Endodermal cell (in vitro differentiated cells): ENCODE measurements at regions not wholly inside any gene's neighbourhood (a gene's known extent, or its start where the extent isn't known, plus 50 kb on each side); places are given as distances from the start of the nearest gene placed in this dataset.

ENCODE experiments used
- DNase-seq: peaks from one replicate; pipeline ENCODE4 v3.0.0-alpha.2; 2017
- H3K27ac ChIP-seq: 2 replicates; pipeline ENCODE4 v1.5.1; 2013; ENCODE audit warnings: mild to moderate bottlenecking, low read depth, low read length, moderate library complexity
- H3K27me3 ChIP-seq: 2 replicates; pipeline ENCODE4 v1.6.1; 2013; ENCODE audit warnings: mild to moderate bottlenecking, low read length, moderate library complexity; ENCODE audit not compliant: insufficient read depth, control insufficient read depth, poor library complexity, severe bottlenecking
- H3K36me3 ChIP-seq: 2 replicates; pipeline ENCODE4 v1.7.0; 2013; ENCODE audit warnings: mild to moderate bottlenecking, low read length, moderate library complexity; ENCODE audit not compliant: control insufficient read depth, insufficient read depth
- H3K4me1 ChIP-seq: one replicate; pipeline ENCODE4 v1.7.0; 2013; ENCODE audit warnings: low read length; ENCODE audit not compliant: control insufficient read depth, insufficient read depth
- H3K4me3 ChIP-seq: 2 replicates; pipeline ENCODE4 v1.5.1; 2013; ENCODE audit warnings: mild to moderate bottlenecking, low read length, moderate library complexity
- H3K9ac ChIP-seq: 2 replicates; pipeline ENCODE4 v1.6.1; 2013; ENCODE audit warnings: mild to moderate bottlenecking, low read length, moderate library complexity; ENCODE audit not compliant: poor library complexity, severe bottlenecking; ENCODE audit errors: extremely low read depth
- H3K9me3 ChIP-seq: 2 replicates; pipeline ENCODE4 v1.6.1; 2013; ENCODE audit warnings: mild to moderate bottlenecking, low read length, moderate library complexity; ENCODE audit not compliant: control insufficient read depth
- H3K27ac Mint-ChIP-seq: 2 replicates; pipeline ENCODE4 v1.8.0; 2020; ENCODE audit warnings: mixed read lengths
- H3K27me3 Mint-ChIP-seq: 2 replicates; pipeline ENCODE4 v1.8.0; 2021; ENCODE audit warnings: mild to moderate bottlenecking, mixed read lengths; ENCODE audit not compliant: insufficient read depth
- H3K36me3 Mint-ChIP-seq: 2 replicates; pipeline ENCODE4 v1.8.0; 2020; ENCODE audit warnings: low read depth, mixed read lengths
- H3K4me1 Mint-ChIP-seq: 2 replicates; pipeline ENCODE4 v1.8.0; 2020; ENCODE audit warnings: mixed read lengths
- H3K4me3 Mint-ChIP-seq: 2 replicates; pipeline ENCODE4 v1.8.0; 2020; ENCODE audit warnings: mild to moderate bottlenecking, moderate library complexity, mixed read lengths
- H3K9me3 Mint-ChIP-seq: 2 replicates; pipeline ENCODE4 v1.8.0; 2020; ENCODE audit warnings: mild to moderate bottlenecking, mixed read lengths
- WGBS, 2 experiments: methylation state at CpG; one replicate each; pipeline versions ENCODE4 v1.1.5 to v1.1.7; 2013; ENCODE audit warnings: missing lambda C conversion rate in 2 of 2, mixed read lengths in 1 of 2; ENCODE audit not compliant: insufficient coverage in 1 of 2, insufficient read length in 1 of 2; 5-methylcytosine and 5-hydroxymethylcytosine counted together
- TF ChIP-seq, protein P1 (sequence below): fragments of 200-600 bp; sonication (generic); conservative IDR thresholded peaks from 2 replicates; pipeline ENCODE4 v1.5.0; 2021; ENCODE audit warnings: antibody characterized with exemption, mild to moderate bottlenecking

DNA sequence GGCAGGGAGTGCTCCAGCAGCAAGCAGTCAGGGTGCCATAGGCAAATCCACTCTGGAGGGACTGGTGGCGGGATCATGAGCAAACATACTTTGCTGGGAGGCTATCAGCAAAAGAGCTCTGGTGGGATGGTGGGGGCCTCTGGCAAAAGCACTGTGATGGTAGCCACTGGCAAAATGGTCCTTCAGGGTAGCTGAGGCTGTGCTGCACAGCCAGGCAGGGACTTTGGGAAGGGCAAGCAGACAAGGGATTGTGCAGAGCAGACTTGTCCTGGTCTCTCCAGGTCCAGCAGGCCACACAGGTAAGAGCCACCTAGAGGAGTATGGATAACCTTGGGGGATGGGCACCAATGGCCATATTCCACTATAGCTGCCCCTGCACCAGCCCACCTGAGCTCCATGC, 129.4 kb upstream of the OTOS start:
- H3K27ac Mint-ChIP-seq: no peak overlapping the region
- H3K4me3 Mint-ChIP-seq: no peak overlapping the region

DNA sequence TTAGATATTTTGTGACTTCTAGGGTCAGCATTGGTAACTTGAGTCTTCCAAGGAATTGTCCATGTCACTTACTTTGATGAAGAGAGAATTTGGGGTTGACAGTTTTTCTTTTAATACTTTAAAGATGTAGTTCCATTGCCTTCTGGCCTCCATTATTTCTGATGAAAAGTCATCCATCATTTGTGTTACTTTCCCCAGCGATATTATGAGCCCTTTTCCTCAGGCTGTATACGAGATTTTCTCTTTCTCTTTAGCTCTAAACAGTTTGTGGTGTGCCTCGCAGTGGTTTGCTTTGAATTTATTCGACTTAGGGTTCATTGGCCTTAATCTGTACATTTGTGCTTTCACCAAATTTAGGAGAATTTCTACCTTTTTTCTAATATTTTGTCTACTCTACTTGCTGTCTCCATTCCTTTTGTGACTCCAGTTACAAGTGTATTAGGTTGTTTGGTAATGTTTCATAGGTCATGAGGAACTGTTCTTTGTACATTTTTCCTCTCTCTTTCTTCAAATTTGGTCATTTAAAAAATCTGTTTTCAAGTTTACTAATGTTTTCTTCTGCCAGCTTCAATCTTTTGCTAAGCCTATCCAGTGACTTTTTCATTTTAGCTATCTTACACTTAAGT, 131.4 kb upstream of the OTOS start:
- peaks cover 22% of the 10 kb centered on the region for H3K9me3 ChIP-seq
- Mint-ChIP-seq H3K4me3 (no peak overlapping the region), H3K27me3 (peaks cover 22% of the 10 kb centered on the region), H3K36me3 (no peaks in the 10 kb centered on the region), H3K4me1 (no peaks in the 10 kb centered on the region), H3K27ac (no peak overlapping the region), H3K9me3 (peaks cover 32% of the 10 kb centered on the region)
- TF ChIP-seq, protein P1, sequence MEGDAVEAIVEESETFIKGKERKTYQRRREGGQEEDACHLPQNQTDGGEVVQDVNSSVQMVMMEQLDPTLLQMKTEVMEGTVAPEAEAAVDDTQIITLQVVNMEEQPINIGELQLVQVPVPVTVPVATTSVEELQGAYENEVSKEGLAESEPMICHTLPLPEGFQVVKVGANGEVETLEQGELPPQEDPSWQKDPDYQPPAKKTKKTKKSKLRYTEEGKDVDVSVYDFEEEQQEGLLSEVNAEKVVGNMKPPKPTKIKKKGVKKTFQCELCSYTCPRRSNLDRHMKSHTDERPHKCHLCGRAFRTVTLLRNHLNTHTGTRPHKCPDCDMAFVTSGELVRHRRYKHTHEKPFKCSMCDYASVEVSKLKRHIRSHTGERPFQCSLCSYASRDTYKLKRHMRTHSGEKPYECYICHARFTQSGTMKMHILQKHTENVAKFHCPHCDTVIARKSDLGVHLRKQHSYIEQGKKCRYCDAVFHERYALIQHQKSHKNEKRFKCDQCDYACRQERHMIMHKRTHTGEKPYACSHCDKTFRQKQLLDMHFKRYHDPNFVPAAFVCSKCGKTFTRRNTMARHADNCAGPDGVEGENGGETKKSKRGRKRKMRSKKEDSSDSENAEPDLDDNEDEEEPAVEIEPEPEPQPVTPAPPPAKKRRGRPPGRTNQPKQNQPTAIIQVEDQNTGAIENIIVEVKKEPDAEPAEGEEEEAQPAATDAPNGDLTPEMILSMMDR: no peak
- H3K4me3 ChIP-seq: no peak overlapping the region
- no peaks in the 10 kb centered on the region for H3K36me3 ChIP-seq
- no peak overlapping the region for H3K9ac ChIP-seq
- no peak for DNase-seq
- H3K27ac ChIP-seq: no peak overlapping the region
- WGBS, 2 experiments: 79 to 87% methylated on average over 4 of the region's 4 CpGs
- no peaks in the 10 kb centered on the region for H3K27me3 ChIP-seq
- no peaks in the 10 kb centered on the region for H3K4me1 ChIP-seq

More for the DNA sequence above, 129.4 kb upstream of the OTOS start:
- TF ChIP-seq, protein P1: no peak
- H3K4me1 Mint-ChIP-seq: no peaks in the 10 kb centered on the region
- no peak overlapping the region for H3K4me3 ChIP-seq
- no peak for DNase-seq
- no peak overlapping the region for H3K27ac ChIP-seq
- no peaks in the 10 kb centered on the region for H3K27me3 ChIP-seq
- H3K27me3 Mint-ChIP-seq: peaks cover 13% of the 10 kb centered on the region
- peaks cover 47% of the 10 kb centered on the region for H3K9me3 Mint-ChIP-seq
- peaks cover 31% of the 10 kb centered on the region for H3K9me3 ChIP-seq
- H3K36me3 Mint-ChIP-seq: no peaks in the 10 kb centered on the region
- no peaks in the 10 kb centered on the region for H3K36me3 ChIP-seq
- WGBS, 2 experiments: 87 to 100% methylated on average over 1 of the region's 1 CpG
- no peaks in the 10 kb centered on the region for H3K4me1 ChIP-seq
- H3K9ac ChIP-seq: no peak overlapping the region

DNA sequence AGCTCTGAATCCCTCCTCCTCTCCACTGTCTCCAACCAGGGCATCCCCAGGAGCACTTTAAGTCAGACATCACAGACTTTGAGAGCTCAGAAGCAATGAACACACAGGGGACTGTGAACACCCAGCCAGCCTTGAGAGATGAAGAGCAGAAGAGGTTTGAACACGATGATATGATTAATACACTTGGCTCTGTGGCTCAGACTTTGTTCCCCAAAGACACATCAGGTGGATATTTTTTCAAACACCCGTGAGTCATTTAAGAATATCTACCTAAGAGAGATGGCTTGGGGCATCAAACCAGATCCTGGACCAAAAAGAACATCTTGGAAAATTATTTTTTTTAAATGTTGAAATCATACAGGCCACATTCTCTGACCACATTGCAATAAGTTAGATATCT, 134.9 kb upstream of the OTOS start:
- Mint-ChIP-seq H3K27me3 (peaks cover 12% of the 10 kb centered on the region), H3K4me3 (no peak overlapping the region), H3K9me3 (peaks cover 20% of the 10 kb centered on the region), H3K4me1 (peaks cover 9% of the 10 kb centered on the region), H3K27ac (no peak overlapping the region), H3K36me3 (no peaks in the 10 kb centered on the region)
- Histone ChIP-seq H3K9me3 (peaks cover 22% of the 10 kb centered on the region), H3K4me1 (peaks cover 10% of the 10 kb centered on the region), H3K36me3 (no peaks in the 10 kb centered on the region), H3K27me3 (no peaks in the 10 kb centered on the region), H3K27ac (no peak overlapping the region), H3K4me3 (no peak overlapping the region), H3K9ac (no peak overlapping the region)
- TF ChIP-seq, protein P1: no peak
- no peak for DNase-seq
- WGBS, 2 experiments: 90 to 93% methylated on average over 2 of the region's 2 CpGs
